GM19099 (cell line): ENCODE measurements at regions not wholly inside any gene's neighbourhood (a gene's known extent, or its start where the extent isn't known, plus 50 kb on each side); places are given as distances from the start of the nearest gene placed in this dataset.
A peak's percentile ranks its signal among the peaks of the same experiment; 100 is the strongest.

Experiments
- POLR2A ChIP-seq: IDR thresholded peaks from 3 replicates; pipeline ENCODE4 v1.6.1; 2011; ENCODE audit warnings: low read depth; ENCODE audit not compliant: insufficient read length; ENCODE audit errors: extremely low read depth

- no peak for TF ChIP-seq POLR2A
These were observed 98.2 kb upstream of the CHD2 start for GRCh38 chr15:92801774-92802464.

- TF ChIP-seq POLR2A, result no peak
These were observed 96.6 kb upstream of the CHD2 start for GRCh38 chr15:92803536-92803851.

- TF ChIP-seq POLR2A, result no peak
These were observed 96.1 kb upstream of the CHD2 start for GRCh38 chr15:92803852-92804609.

GRCh38 chr15:92805080-92805690 is 94.9 kb upstream of the CHD2 start:
- TF ChIP-seq POLR2A, result no peak

- no peak for TF ChIP-seq POLR2A
These were observed 93.4 kb upstream of the CHD2 start for GRCh38 chr15:92806763-92807162.

- no peak for TF ChIP-seq POLR2A
These were observed 92.1 kb upstream of the CHD2 start for GRCh38 chr15:92807971-92808571.

- TF ChIP-seq POLR2A, result no peak
These were observed 91.5 kb upstream of the CHD2 start for GRCh38 chr15:92808598-92809063.

- TF ChIP-seq POLR2A, result peak; percentile 93
These were observed 90.9 kb upstream of the CHD2 start for GRCh38 chr15:92809064-92809879.

- TF ChIP-seq POLR2A, result peak; percentile 71
These were observed 90.2 kb upstream of the CHD2 start for GRCh38 chr15:92809880-92810361.

GRCh38 chr15:92810418-92811138 is 89.5 kb upstream of the CHD2 start:
- TF ChIP-seq POLR2A, result peak; percentile 24

- no peak for TF ChIP-seq POLR2A
These were observed 88.8 kb upstream of the CHD2 start for GRCh38 chr15:92811148-92811913.

- TF ChIP-seq POLR2A, result no peak
These were observed 87.9 kb upstream of the CHD2 start for GRCh38 chr15:92812271-92812670.

- no peak for TF ChIP-seq POLR2A
These were observed 86.6 kb upstream of the CHD2 start for GRCh38 chr15:92813485-92813884.
